ENCODE measurements at regions not wholly inside any gene's neighbourhood (a gene's known extent, or its start where the extent isn't known, plus 50 kb on each side); places are given as distances from the start of the nearest gene placed in this dataset.
A peak's percentile ranks its signal among the peaks of the same experiment; 100 is the strongest.
"Not testable (repeated sequence)": the region's sequence is repeated elsewhere in the genome, so short reads cannot be mapped to it uniquely, and the experiment has no call there.

DNA sequence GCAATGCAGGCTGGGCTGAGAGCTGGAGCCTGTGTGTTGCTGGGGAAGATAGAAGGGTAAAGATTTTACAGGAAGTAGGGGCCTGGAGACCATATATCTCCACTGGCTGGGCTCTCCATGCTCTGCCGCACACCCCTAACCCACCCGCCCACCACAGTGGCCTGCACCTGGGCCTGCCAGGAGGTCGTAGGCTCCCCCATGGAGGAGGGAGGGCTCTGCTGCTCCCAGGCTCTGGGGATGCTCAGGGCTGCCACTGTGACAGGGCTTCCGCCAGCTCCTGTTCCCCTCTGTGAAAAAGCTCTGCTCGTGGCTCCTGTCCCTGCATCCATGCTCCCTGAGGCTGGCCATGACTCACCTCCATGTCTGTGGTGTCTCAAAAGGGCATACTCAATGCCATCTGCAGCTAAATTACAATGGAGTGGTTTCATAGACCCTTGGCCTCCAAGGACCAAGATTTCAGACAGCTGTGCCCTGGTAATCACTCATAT is 106.0 kb downstream of the CXCL12 start:
- DNase-seq = no peak

DNA sequence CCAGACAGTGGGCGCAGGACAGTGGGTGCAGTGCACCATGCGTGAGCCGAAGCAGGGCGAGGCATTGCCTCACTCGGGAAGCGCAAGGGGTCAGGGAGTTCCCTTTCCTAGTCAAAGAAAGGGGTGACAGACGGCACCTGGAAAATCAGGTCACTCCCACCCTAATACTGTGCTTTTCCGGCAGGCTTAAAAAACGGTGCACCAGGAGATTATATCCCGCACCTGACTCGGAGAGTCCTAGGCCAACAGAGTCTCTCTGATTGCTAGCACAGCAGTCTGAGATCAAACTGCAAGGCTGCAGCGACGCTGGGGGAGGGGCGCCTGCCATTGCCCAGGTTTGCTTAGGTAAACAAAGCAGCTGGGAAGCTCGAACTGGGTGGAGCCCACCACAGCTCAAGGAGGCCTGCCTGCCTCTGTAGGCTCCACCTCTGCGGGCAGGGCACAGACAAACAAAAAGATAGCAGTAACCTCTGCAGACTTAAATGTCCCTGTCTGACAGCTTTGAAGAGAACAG is 116.4 kb downstream of the CXCL12 start:
- DNase-seq = not testable (repeated sequence)

DNA sequence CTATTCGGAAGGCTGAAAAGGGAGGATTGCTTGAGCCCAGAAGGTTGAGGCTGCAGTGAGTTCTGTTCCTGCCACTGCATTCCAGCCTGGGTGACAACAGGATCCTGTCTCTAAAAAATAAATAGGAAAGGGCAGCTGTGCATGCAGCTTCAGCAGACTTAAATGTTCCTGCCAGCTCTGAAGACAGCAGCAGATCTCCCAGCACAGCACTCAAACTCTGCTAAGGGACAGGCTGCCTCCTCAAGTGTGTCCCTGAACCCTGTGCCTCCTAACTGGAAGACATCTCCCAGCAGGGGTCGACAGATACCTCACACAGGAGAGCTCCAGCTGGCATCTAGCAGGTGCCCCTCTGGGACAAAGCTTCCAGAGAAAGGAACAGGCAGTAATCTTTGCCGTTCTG is 117.9 kb downstream of the CXCL12 start:
- DNase-seq = no peak

DNA sequence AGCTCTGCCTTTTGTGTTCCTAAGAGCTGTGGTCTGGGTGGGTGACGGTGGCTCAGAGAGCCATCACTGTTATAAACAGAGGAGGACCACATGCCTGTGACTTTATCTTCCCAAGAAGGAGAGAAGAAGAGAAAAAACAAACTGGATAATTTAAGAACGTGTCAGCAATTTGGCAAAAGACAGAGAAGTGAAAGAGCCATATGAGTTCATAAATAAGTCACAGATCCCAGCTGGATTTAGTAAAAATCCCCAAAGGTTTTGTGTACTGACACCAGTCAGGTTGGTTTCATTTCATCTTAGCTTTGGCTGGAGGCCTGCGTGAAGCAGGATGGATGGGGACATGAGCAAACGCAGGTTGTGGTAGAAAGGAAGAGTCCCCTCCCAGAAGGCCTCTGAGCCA is 120.7 kb downstream of the CXCL12 start:
- DNase-seq = no peak

DNA sequence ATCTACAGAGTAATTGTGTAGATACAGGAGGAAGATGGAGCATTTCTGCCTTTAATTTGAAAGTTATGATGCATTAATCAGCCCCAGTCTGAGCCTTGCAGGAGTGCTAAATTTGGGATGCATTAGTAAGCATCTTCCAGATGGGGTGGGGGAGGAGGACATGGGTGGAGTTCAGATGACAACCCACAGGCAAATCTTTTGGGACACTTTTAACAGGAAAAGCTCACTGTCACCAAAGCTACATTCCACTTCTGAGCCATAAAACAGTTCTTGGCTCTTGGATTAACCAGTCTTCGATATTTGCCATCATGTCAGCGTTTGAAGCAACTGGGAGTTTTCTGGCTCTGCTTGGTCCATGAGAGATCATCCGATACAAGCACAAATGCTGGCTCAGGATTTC is 121.1 kb downstream of the CXCL12 start:
- DNase-seq = no peak

DNA sequence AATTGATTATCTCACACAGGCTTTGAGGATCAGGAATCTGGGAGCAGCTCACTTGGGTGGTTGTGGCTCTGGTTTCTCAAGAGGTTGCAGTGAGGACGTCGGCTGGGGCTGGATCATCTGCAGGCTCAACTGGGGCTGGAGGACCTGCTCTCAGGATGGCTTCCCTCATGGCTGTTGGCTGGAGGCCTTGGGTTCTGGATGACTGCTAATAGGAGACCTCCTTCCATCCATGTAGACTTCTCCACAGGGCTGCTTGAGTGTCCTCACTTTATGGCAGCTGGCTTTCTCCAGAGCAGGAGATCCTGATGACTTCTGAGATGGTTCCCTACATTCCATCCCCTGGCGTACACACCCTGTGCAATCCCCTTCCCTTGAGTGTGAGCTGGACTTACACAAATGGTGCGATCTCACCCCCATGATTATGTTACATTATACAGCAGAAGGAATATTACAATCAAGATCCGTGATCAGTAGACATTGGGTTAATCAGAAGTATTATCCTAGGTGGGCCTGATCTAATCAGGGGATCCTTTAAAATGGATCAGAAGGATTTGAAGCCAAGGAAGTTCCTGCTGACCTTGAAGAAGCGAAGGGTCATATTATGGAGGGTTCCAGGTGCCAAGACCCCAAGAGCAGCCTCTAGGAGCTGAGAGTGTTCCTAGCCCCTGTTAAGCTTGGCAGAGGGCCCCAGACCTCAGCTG is 122.2 kb downstream of the CXCL12 start:
- no peak for DNase-seq

DNA sequence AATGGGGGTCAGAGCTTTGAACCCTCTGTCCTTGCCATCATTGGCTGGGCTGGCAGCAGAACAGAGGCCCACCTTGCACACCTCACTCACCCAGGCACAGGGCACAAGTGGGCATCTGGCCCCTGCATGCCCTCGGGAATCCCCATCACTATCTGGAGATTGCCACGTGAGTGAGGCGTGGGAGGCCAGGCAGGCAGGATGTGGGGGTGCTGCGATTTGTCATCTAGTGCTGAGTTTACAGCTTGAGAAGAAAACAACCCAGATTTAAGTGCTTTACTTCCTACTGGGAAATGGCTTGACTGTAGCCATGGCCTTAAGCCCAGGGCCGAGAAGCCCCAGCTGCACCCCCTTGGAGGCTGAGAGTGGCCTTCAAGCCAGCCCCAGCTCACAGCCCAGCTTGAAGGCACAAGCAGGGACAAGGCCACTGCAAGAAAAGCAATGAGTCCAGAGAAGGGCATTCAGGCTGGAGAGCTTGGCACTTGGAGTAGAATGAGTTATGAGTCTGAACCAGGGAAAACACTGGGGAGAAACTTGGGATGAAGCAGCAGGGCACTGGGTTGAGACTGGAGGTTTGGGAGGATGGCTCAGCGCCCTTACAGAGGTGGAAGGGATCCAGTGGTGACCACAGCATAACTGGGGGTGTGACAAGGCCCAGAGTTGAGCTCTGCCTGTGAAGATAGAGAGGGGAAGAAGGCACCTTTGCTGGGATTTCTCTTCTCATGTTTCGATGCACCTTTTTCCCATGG is 123.0 kb downstream of the CXCL12 start:
- no peak for DNase-seq

DNA sequence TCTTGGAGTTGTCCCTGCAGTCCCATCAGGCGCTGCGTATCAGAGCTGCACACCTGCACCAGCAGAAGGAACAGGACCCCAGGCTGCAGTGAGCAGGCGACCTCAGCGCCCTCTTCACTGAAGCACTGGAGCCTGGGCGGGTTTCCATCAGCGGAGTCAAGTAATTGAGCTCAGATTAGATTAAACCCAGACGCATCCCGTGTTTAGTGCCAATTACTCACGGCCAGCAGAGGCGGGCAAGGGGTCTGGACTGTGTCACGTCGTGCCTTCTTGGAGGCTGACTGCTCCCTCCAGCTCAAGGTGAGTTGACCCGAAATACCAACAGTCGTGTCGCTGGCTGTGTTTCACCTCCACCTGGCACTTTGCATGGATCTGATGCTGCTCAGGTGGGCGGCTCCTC is 123.6 kb downstream of the CXCL12 start:
- DNase-seq = no peak

DNA sequence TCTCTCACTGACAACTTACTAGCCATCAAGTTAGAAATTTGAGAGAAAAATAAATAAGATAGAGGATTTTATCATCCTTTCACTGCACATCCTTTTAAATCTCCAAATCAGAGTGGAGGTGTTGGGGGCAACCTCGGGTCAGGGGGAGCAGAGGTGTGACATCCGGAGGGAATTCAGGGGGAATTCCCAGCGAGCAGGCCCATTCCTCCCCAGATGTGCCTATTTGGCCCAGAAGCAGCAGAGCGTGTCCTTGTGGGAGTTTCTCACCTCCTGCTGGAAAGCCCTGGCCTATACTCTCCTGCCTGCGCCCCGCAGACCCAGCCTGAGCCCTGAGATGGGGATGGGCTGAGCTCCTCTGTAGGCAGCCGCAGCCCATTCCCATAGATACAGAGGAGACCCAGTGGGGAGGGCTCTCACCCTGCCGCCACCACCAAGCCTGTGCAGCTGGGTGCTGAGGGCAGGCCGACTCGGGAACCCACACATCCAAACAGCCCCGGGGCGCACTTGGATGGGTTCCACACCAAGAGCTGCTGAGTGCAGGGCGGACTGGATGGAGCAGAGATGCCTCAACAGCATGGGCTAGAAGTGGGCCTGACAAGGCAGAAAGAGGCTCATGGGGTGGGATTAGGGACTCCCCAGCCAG is 124.5 kb downstream of the CXCL12 start:
- no peak for DNase-seq

DNA sequence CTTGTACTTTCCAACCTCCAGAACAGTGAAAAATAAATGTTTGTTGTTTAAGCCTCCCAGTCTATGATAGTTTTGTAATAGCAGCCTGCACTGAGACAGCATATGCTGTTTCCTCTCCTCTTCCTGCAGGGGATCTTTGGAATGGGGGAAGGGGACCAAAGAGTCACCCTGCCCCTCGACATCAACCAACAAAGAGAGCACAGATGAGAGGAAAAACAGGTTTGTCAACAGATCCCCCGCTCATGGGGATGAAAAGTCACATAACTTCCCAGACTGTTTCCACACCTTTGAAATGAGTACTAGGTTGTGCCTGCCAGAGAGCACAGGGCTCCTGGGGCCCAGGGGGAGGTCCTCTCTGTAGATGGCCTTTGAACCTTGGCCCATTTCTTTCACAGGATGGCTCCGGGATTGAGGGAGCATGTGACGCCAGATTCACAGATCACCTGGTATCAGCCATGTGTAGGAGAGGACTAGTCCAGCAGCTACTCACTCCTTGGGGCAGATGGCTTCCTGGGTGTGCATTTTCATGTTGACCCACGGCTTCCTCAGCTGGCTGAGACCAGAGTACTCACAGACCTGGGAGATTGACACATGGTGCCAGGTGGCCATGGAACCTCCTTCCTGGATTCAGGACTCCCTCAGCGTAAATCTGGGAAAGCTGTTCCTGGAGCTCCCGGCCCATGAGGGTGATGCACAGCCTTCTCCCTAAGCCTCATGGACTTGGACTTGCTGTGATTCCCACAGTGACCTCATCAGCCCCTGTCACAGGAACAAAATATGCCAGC is 125.6 kb downstream of the CXCL12 start:
- DNase-seq = no peak

DNA sequence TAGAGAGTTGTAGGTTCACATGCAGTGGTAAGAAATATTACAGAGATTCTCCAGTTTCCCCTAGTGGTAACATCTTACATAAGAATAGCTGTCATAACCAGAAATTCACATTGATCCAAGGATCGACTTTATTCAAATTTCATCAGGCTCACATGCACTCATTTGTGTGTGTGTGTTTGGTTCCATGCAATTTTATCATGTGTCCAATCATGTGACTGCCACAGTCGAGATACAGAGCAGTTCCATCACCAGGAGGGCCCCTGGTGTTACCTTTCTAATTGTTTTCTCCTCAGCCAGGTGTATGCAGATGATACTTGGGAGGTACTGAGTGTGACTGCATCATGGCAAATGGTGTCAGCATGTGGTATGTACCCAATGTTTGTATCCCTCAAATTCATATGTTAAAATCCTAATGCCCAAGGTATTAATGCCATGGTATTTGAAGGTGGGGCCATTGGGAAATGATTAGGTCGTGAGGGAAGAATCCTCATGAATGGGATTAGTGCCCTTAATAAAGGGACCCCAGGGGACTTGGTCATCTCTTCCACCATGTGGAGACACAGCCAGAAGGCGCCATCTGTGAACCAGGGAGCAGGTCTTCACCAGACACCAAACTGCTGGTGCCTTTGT is 126.3 kb downstream of the CXCL12 start:
- no peak for DNase-seq

DNA sequence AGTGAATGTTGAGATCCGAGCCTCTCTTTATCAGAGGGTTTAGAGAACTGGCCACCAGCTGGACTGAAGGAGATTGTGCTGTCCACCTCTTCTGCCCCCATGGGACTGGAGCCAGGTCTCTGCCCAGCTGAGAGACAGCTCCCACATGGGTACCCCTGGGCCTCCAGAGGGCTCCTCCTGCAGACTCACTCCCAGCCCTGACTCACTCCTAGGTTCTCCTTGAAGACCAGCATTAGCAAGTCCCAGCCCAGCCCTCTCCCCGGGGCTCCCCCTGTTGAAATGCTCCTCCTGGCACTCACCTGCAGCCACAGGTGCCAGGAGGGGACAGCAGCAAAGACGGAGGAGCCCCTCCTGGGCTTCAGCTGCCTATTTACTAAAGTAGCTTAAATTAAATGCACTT is 126.9 kb downstream of the CXCL12 start:
- DNase-seq = no peak

DNA sequence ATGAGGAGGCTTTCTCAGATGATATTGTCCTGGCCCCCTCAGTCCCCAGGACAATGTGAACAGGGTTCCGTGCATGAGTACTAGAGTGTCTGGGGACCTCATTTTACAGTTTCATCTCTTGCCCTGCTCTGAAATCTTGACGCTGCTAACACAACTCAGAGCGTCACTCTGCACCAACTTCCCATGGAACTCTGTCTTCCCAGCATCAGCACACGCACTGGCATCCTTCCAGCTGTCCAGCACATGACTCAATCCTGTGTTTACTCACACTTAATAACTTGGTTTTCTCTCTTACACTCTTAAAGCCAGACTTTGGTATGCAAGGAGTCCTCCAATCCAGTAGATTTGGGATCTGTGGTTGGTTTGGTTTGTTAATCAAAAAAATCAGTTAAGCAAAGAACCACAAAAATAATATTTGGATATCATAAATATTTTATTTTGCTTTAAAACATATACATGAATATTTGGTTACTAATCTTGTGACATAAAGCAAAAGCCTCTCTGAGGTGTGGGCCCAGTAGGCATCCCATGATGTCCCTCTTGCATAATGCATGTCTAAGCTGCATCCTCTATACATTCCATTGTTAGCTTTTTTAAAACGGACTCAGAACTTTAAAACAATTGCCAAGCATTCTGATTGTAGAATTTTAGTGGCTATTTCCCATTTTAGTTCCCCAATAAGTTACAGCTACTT is 131.0 kb downstream of the CXCL12 start:
- DNase-seq = peak; percentile 63

DNA sequence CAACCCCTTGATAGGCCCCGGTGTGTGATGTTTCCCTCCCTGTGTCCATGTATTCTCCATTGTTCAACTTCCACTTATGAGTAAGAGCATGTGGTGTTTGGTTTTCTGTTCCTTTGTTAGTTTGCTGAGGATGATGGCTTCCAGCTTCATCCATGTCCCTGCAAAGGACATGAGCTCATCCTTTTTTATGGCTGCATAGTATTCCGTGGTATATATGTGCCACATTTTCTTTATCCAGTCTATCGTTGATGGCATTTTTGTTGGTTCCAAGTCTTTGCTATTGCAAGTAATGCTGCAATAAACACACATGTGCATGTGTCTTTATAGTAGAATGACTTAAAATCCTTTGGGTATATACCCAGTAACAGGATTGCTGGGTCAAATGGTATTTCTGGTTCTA is 132.3 kb downstream of the CXCL12 start:
- DNase-seq = not testable (repeated sequence)

DNA sequence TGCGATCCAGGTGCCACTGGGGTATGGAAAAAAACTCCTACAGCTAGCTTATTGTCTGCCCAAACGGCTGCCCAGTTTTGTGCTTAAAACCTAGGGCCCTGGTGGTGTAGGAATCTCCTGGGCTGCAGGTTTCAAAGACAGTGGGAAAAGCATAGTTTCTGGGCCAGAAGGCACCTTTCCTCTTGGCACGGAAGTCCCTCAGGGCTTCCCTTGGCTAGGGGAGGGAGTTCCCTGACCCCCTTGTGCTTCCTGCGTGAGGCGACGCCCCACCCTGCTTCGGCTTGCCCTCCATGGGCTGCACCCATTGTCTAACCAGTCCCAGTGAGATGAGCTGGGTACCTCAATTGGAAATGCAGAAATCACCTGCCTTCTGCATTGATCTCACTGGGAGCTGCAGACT is 135.0 kb downstream of the CXCL12 start:
- DNase-seq = not testable (repeated sequence)

DNA sequence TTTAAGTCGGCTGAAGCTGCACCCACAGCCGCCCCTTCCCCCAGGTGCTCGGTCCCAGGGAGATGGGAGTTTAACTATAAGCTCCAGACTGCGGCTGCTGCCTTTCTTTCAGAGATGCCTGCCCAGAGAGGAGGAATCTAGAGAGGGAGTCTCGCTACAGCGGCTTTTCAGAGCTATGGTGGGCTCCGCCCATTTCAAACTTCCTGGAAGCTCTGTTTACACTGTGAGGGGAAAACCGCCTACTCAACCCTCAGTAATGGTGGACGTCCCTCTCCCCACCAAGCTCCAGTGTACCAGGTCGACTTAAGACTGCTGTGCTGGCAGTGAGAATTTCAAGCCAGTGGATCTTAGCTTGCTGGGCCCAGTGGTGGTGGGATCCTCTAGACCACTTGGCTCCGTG is 135.4 kb downstream of the CXCL12 start:
- DNase-seq = no peak

DNA sequence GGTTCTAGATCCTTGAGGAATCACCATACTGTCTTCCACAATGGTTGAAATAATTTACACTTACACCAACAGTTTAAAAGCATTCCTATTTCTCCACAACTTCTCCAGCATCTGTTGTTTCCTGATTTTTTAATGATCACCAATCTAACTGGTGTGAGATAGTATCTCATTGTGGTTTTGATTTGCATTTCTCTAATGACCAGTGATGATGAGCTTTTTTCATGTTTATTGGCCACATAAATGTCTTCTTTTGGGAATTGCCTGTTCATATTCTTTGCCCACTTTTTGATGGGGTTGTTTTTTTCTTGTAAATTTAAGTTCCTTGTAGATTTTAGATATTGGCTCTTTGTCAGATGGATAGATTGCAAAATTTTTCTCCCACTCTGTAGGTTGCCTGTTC is 138.2 kb downstream of the CXCL12 start:
- not testable (repeated sequence) for DNase-seq

DNA sequence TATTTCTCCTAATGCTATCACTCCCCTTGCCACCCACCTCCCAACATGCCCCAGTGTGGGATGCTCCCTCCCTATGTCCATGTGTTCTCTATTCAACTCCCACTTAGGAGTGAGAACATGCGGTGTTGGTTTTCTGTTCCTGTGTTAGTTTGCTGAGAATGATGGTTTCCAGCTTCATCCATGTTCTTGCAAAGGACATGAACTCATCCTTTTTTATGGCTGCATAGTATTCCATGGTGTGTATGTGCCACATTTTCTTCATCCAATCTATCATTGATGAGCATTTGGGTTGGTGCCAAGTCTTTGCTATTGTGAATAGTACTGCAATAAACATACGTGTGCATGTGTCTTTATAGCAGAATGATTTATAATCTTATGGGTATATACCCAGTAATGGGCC is 138.6 kb downstream of the CXCL12 start:
- not testable (repeated sequence) for DNase-seq

DNA sequence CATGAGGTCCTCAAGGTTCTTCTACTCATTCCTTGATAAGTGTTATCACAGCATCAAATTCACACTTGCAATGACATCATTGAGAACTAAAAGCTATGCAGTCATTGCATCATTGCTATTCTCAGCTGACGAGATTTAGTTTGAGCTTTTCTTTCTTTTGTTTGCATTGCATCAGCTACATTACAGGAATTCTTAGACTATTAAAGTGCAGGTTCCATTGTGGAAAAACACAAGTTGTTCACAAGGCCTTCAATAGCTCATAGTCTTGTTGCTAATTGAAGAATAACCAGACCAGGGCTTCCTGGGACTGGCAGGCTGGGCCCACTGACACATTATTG is 139.3 kb downstream of the CXCL12 start:
- DNase-seq = no peak

DNA sequence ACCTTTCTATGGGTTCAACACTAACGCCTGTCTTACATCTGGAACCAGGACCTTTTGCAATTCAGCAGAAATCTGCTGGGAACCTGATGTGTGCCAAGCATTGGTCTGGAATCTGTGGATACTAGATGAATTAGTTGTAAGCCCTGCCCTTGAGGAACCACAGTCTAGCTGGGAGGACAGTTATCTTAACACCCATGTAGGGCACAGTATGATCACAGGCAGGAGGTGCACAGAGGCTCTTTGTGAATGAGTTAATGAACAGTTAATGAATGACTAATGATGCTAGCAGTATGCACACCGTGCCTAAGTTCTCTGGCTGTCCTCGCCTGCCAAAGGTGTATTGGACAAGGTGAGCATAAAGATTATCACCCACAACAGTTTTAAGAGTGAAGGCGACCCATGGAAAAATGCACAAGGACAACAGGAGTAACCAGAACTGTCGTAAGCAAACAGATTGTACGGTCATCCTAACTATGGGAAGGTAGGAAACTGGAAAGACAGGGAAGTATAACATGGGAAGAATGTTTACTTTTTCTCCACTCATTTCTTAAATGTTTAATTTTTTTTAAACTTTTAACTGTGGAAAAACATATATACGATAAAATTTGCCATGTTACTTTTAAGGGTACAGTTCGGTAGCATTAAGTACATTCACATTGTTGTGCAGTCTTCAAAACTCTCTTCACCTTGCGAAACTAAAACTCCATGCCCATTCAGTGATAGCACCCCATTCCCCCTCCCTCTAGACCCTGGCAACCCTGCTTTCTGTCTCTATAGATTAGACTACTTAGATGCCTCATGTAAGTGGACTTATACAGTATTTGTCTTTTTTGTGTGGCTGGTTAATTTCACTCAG is 139.9 kb downstream of the CXCL12 start:
- DNase-seq = no peak

Data from muscle of arm (tissue), 1 donor.